ENCODE measurements at regions not wholly inside any gene's neighbourhood (a gene's known extent, or its start where the extent isn't known, plus 50 kb on each side); places are given as distances from the start of the nearest gene placed in this dataset.

- H3K27me3 Mint-ChIP-seq: no peaks in the 10 kb centered on the region
- ATAC-seq: no peak
- no peak overlapping the region for H3K4me3 Mint-ChIP-seq
- DNase-seq: no peak
- no peak overlapping the region for H3K27ac Mint-ChIP-seq
- H3K4me1 Mint-ChIP-seq: no peaks in the 10 kb centered on the region
- POLR2A ChIA-PET: no interaction called here
- H3K36me3 Mint-ChIP-seq: no peaks in the 10 kb centered on the region
- peaks cover 0 to 20% (median 13%) of the 10 kb centered on the region in 9 donors for H3K9me3 Mint-ChIP-seq
These were observed 306.7 kb upstream of the CHST9 start for GRCh38 chr18:27491772-27492171.

GRCh38 chr18:27483276-27483675 is 298.2 kb upstream of the CHST9 start:
- Mint-ChIP-seq H3K27ac (no peak overlapping the region), H3K9me3 (peaks cover 0 to 25% (median 7%) of the 10 kb centered on the region in 9 donors), H3K4me3 (no peak overlapping the region), H3K36me3 (no peaks in the 10 kb centered on the region), H3K27me3 (no peaks in the 10 kb centered on the region), H3K4me1 (no peaks in the 10 kb centered on the region)
- POLR2A ChIA-PET: no interaction called here
- no peak for ATAC-seq
- no peak for DNase-seq

GRCh38 chr18:27478459-27478858 is 293.4 kb upstream of the CHST9 start:
- H3K4me1 Mint-ChIP-seq: no peaks in the 10 kb centered on the region
- H3K4me3 Mint-ChIP-seq: no peak overlapping the region
- DNase-seq: no peak
- ATAC-seq: no peak
- H3K27ac Mint-ChIP-seq: no peak overlapping the region
- no peaks in the 10 kb centered on the region for H3K27me3 Mint-ChIP-seq
- H3K9me3 Mint-ChIP-seq: peaks cover 0 to 32% (median 5%) of the 10 kb centered on the region in 9 donors
- POLR2A ChIA-PET: no interaction called here
- H3K36me3 Mint-ChIP-seq: no peaks in the 10 kb centered on the region

- peaks cover 0 to 4% (median 0%) of the 10 kb centered on the region in 5 donors for H3K27me3 Mint-ChIP-seq
- no peak for DNase-seq
- no peak overlapping the region for H3K4me3 Mint-ChIP-seq
- H3K36me3 Mint-ChIP-seq: no peaks in the 10 kb centered on the region
- POLR2A ChIA-PET: no interaction called here
- peaks cover 0 to 21% (median 6%) of the 10 kb centered on the region in 9 donors for H3K9me3 Mint-ChIP-seq
- no peak overlapping the region for H3K27ac Mint-ChIP-seq
- no peak for ATAC-seq
- no peaks in the 10 kb centered on the region for H3K4me1 Mint-ChIP-seq
These were observed 288.2 kb upstream of the CHST9 start for GRCh38 chr18:27473318-27473717.

- H3K9me3 Mint-ChIP-seq: peaks cover 0 to 10% (median 3%) of the 10 kb centered on the region in 9 donors
- POLR2A ChIA-PET: no interaction called here
These were observed 282.0 kb upstream of the CHST9 start for GRCh38 chr18:27467073-27467472.

GRCh38 chr18:27461957-27462356 is 276.8 kb upstream of the CHST9 start:
- Mint-ChIP-seq H3K36me3 (peaks cover 0 to 4% (median 0%) of the 10 kb centered on the region in 3 donors), H3K9me3 (peaks cover 0 to 23% (median 3%) of the 10 kb centered on the region in 9 donors), H3K4me3 (no peak overlapping the region), H3K27ac (no peak overlapping the region), H3K4me1 (no peaks in the 10 kb centered on the region), H3K27me3 (no peaks in the 10 kb centered on the region)
- DNase-seq (no peak), ATAC-seq (no peak)
- POLR2A ChIA-PET: no interaction called here

More at GRCh38 chr18:27467073-27467472, 282.0 kb upstream of the CHST9 start:
- H3K27ac Mint-ChIP-seq: no peak overlapping the region
- no peaks in the 10 kb centered on the region for H3K4me1 Mint-ChIP-seq
- DNase-seq (no peak), ATAC-seq (no peak)
- no peak overlapping the region for H3K4me3 Mint-ChIP-seq
- H3K36me3 Mint-ChIP-seq: no peaks in the 10 kb centered on the region
- H3K27me3 Mint-ChIP-seq: no peaks in the 10 kb centered on the region

GRCh38 chr18:27449104-27449503 is 264.0 kb upstream of the CHST9 start:
- POLR2A ChIA-PET: no interaction called here
- ATAC-seq: no peak
- Mint-ChIP-seq H3K9me3 (peaks cover 0 to 20% (median 11%) of the 10 kb centered on the region in 9 donors), H3K36me3 (no peaks in the 10 kb centered on the region), H3K27me3 (no peaks in the 10 kb centered on the region), H3K4me1 (no peaks in the 10 kb centered on the region), H3K4me3 (no peak overlapping the region), H3K27ac (no peak overlapping the region)
- no peak for DNase-seq

- Mint-ChIP-seq H3K27me3 (no peaks in the 10 kb centered on the region), H3K9me3 (peaks cover 0 to 20% (median 9%) of the 10 kb centered on the region in 9 donors), H3K4me1 (no peaks in the 10 kb centered on the region), H3K36me3 (no peaks in the 10 kb centered on the region), H3K4me3 (no peak overlapping the region), H3K27ac (no peak overlapping the region)
- POLR2A ChIA-PET: no interaction called here
- ATAC-seq (no peak), DNase-seq (no peak)
These were observed 262.8 kb upstream of the CHST9 start for GRCh38 chr18:27447930-27448329.

- Mint-ChIP-seq H3K4me3 (no peak overlapping the region), H3K27ac (no peak overlapping the region), H3K9me3 (peaks cover 0 to 20% (median 9%) of the 10 kb centered on the region in 9 donors), H3K27me3 (no peaks in the 10 kb centered on the region), H3K36me3 (no peaks in the 10 kb centered on the region), H3K4me1 (no peaks in the 10 kb centered on the region)
- ATAC-seq (no peak), DNase-seq (no peak)
- POLR2A ChIA-PET: no interaction called here
These were observed 262.4 kb upstream of the CHST9 start for GRCh38 chr18:27447451-27447881.

GRCh38 chr18:27430595-27430994 is 245.5 kb upstream of the CHST9 start:
- no peak for ATAC-seq

GRCh38 chr18:27428716-27429475 is 243.8 kb upstream of the CHST9 start:
- Mint-ChIP-seq H3K4me1 (no peaks in the 10 kb centered on the region), H3K27me3 (no peaks in the 10 kb centered on the region), H3K9me3 (peaks cover 0 to 21% (median 15%) of the 10 kb centered on the region in 9 donors), H3K4me3 (no peak overlapping the region), H3K27ac (no peak overlapping the region), H3K36me3 (peaks cover 0 to 6% (median 0%) of the 10 kb centered on the region in 3 donors)
- DNase-seq (no peak), ATAC-seq (no peak)
- POLR2A ChIA-PET: no interaction called here

More at GRCh38 chr18:27430595-27430994, 245.5 kb upstream of the CHST9 start:
- no peaks in the 10 kb centered on the region for H3K4me1 Mint-ChIP-seq
- H3K36me3 Mint-ChIP-seq: peaks cover 0 to 6% (median 0%) of the 10 kb centered on the region in 3 donors
- H3K9me3 Mint-ChIP-seq: peaks cover 4 to 22% (median 15%) of the 10 kb centered on the region in 9 donors
- no peak overlapping the region for H3K27ac Mint-ChIP-seq
- DNase-seq: no peak
- H3K4me3 Mint-ChIP-seq: no peak overlapping the region
- no peaks in the 10 kb centered on the region for H3K27me3 Mint-ChIP-seq
- POLR2A ChIA-PET: no interaction called here

- ATAC-seq (no peak), DNase-seq (no peak)
- Mint-ChIP-seq H3K4me3 (no peak overlapping the region), H3K27ac (no peak overlapping the region), H3K4me1 (no peaks in the 10 kb centered on the region), H3K27me3 (no peaks in the 10 kb centered on the region), H3K36me3 (peaks cover 0 to 6% (median 0%) of the 10 kb centered on the region in 3 donors), H3K9me3 (peaks cover 0 to 21% (median 13%) of the 10 kb centered on the region in 9 donors)
- POLR2A ChIA-PET: no interaction called here
These were observed 243.0 kb upstream of the CHST9 start for GRCh38 chr18:27428120-27428519.

- H3K36me3 Mint-ChIP-seq: no peaks in the 10 kb centered on the region
- H3K4me3 Mint-ChIP-seq: no peak overlapping the region
- peaks cover 0 to 12% (median 5%) of the 10 kb centered on the region in 9 donors for H3K9me3 Mint-ChIP-seq
- no peaks in the 10 kb centered on the region for H3K27me3 Mint-ChIP-seq
- ATAC-seq (no peak), DNase-seq (no peak)
- POLR2A ChIA-PET: no interaction called here
- H3K27ac Mint-ChIP-seq: no peak overlapping the region
- no peaks in the 10 kb centered on the region for H3K4me1 Mint-ChIP-seq
These were observed 238.5 kb upstream of the CHST9 start for GRCh38 chr18:27423581-27423980.

GRCh38 chr18:27419646-27420045 is 234.5 kb upstream of the CHST9 start:
- DNase-seq: no peak

More at GRCh38 chr18:27419646-27420045, 234.5 kb upstream of the CHST9 start:
- H3K27ac Mint-ChIP-seq: no peak overlapping the region
- no peaks in the 10 kb centered on the region for H3K36me3 Mint-ChIP-seq
- ATAC-seq: no peak
- H3K4me3 Mint-ChIP-seq: no peak overlapping the region
- no peaks in the 10 kb centered on the region for H3K4me1 Mint-ChIP-seq
- peaks cover 0 to 12% (median 2%) of the 10 kb centered on the region in 9 donors for H3K9me3 Mint-ChIP-seq
- POLR2A ChIA-PET: no interaction called here
- no peaks in the 10 kb centered on the region for H3K27me3 Mint-ChIP-seq
